ENCODE measurements at regions not wholly inside any gene's neighbourhood (a gene's known extent, or its start where the extent isn't known, plus 50 kb on each side); places are given as distances from the start of the nearest gene placed in this dataset.

DNA sequence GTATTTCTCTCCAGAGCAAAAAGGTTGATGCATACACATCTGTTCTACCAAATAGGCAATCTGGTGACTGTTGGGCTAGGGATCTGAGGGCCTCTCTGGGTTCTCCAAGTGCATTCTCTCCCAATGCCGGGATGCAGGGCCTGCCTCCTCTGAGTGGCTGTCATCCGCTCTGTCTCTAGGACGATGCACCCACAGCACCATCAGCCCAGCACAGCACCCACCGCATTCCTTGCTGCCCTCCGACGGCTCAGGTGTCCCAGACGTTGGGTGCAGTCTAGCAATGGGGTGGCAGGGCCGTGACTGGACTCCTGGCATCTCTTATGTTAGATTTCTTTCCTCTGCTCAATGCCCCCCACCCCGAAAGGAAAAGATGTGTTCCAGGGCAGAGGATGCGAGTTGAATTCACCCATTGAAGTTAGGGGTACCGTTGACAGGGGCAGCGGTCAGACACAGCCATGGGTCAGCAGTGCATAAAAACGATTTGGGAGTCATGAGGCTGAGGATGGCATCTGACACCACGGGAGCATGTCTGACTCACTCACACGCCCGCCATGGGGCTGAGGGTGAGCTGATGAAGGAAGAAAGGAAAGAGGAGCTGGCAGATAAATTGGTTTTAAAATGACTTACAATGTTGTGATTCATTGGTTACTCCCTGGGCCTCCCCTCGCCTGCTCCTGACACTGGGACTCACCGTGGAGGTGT lies 93.2 kb upstream of the C14orf180 start:
- Histone ChIP-seq H3K9me3 (peaks cover 0 to 12% (median 5%) of the 10 kb centered on the region in 3 donors), H3K27ac (no peak overlapping the region), H3K4me3 (no peak overlapping the region), H3K27me3 (peaks cover 0 to 11% of the 10 kb centered on the region in 2 donors), H3K4me1 (no peaks in the 10 kb centered on the region), H3K36me3 (no peaks in the 10 kb centered on the region)
- TF ChIP-seq, protein P1, sequence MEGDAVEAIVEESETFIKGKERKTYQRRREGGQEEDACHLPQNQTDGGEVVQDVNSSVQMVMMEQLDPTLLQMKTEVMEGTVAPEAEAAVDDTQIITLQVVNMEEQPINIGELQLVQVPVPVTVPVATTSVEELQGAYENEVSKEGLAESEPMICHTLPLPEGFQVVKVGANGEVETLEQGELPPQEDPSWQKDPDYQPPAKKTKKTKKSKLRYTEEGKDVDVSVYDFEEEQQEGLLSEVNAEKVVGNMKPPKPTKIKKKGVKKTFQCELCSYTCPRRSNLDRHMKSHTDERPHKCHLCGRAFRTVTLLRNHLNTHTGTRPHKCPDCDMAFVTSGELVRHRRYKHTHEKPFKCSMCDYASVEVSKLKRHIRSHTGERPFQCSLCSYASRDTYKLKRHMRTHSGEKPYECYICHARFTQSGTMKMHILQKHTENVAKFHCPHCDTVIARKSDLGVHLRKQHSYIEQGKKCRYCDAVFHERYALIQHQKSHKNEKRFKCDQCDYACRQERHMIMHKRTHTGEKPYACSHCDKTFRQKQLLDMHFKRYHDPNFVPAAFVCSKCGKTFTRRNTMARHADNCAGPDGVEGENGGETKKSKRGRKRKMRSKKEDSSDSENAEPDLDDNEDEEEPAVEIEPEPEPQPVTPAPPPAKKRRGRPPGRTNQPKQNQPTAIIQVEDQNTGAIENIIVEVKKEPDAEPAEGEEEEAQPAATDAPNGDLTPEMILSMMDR (IDR thresholded peaks at IDR 0.05), result no peak
- intact Hi-C loops (cut with DNase I; ENCODE audit: low total_unique reads), result no loop called here
- DNase-seq, result no peak

DNA sequence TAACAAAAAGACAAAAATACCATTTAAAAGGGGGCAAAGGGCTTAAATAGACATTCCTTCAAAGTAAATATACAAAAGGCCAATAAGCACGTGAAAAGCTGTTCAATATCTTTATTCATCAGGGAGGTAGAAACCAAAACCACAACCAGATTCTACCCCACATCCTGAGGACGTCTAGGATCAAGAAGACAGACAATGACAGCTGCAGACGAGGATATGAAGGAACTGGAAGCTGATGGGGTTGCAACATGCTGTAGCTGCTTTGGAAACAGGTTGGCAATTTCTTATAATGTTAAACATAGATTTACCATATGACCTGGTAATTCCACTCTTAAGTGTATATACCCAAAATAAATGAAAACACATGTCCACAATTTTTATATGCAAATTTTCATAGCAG lies 85.1 kb upstream of the C14orf180 start:
- TF ChIP-seq, protein P1 (IDR thresholded peaks at IDR 0.05), result no peak
- H3K4me3 ChIP-seq, result no peak overlapping the region
- H3K4me1 ChIP-seq, result no peaks in the 10 kb centered on the region
- H3K9me3 ChIP-seq, result peaks cover 0 to 9% (median 8%) of the 10 kb centered on the region in 3 donors
- no peak for DNase-seq
- H3K36me3 ChIP-seq, result no peaks in the 10 kb centered on the region
- H3K27me3 ChIP-seq, result peaks cover 0 to 2% of the 10 kb centered on the region in 2 donors
- intact Hi-C loops (cut with DNase I; ENCODE audit: low total_unique reads), result no loop called here
- H3K27ac ChIP-seq, result no peak overlapping the region

DNA sequence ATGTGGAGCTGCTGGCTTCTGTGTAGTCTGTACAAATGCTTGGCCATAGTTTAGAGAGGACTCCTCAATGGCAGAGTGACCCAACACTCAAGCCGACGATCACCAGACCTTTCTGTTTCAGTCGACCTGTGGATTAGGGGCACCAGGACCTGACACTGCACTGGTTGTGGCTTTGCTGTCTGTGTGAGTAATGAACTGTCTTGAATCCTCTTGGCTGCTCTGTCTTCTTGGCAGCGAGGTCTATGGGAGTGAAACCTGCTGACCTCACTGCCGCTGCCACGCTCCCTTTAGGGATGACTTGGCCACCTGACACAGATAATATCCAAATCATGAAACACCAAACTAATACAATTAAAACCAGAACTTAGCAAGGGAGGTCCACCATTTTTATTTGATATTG lies 83.5 kb upstream of the C14orf180 start:
- no peak overlapping the region for H3K27ac ChIP-seq
- no peaks in the 10 kb centered on the region for H3K4me1 ChIP-seq
- no peaks in the 10 kb centered on the region for H3K36me3 ChIP-seq
- peaks cover 0 to 5% of the 10 kb centered on the region in 2 donors for H3K27me3 ChIP-seq
- H3K4me3 ChIP-seq, result no peak overlapping the region
- peaks cover 0 to 14% (median 13%) of the 10 kb centered on the region in 3 donors for H3K9me3 ChIP-seq
- intact Hi-C loops (cut with DNase I; ENCODE audit: low total_unique reads), result no loop called here
- no peak for DNase-seq
- TF ChIP-seq, protein P1 (IDR thresholded peaks at IDR 0.05), result no peak

DNA sequence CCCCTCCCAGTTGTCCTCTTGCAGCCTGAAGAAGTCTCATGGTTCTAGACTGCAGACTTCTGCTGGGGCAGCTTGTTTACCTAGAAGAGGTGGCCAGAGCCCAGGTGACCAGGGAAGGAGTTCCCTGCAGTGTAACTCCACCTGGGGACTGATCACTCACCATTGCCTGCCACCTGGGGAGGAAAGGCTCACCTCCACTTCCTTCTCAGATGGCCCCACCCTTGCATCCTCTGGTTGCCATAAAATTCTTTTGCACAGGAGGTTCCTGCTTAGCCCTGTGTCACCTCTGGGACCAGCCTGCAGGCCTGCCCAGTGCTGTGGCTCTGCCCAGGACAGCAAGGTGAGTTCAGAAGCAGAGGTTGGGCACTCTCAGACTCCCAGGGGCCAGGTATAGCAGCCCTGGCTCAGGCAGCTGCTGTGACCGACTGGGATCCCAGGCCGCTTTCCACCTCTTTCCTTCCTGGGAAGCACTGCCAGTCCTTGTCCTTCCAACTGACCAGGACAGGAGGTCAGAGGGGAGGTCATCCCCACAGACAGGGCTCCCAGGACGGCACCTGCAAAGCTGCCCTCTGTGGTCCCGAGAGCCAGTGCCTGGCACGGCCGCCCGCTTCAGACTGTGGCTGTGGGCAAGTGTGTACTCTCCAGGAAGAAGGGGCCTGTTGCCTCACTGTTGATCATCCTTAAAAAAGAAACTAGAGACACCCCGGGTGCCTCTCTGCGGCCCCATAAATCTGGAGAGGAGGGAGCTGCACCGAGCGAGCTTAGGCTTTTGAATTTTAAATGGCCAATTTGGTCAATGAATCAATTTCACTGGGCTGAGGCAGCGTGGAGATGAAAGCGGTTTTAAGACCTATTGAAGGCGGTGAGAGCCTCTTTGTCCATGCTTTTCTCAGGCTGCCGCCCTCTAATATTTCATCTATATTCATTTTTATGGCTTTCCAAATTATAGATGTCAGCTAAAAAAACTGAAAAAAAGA lies 79.5 kb upstream of the C14orf180 start:
- Histone ChIP-seq H3K4me3 (no peak overlapping the region), H3K27ac (no peak overlapping the region), H3K4me1 (no peaks in the 10 kb centered on the region), H3K27me3 (peaks cover 0 to 15% of the 10 kb centered on the region in 2 donors), H3K36me3 (no peaks in the 10 kb centered on the region), H3K9me3 (peaks cover 0 to 32% (median 30%) of the 10 kb centered on the region in 3 donors)
- DNase-seq, result peak in 1 of 2 donors; percentile 38
- intact Hi-C loops (cut with DNase I; ENCODE audit: low total_unique reads), result no loop called here
- TF ChIP-seq, protein P1 (IDR thresholded peaks at IDR 0.05), result no peak

DNA sequence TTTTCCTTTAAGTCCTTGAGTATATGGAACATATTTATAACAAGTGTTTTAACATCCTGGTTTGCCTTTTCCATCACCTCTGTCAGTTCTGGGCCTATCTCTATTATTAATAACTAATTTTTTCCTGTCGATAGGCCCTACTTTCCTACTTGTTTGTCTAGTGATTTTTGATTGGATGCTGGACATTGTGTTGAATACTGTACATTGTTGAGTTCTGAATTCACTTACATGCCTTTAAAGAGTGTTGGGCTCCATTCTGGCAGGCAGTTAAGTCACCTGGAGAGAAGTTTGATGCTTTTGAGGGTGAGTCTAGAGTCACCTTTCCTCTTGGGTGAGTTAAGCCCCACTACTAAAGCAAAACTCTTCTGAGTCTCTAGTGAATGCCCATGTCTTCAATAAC lies 77.5 kb upstream of the C14orf180 start:
- peaks cover 0 to 35% of the 10 kb centered on the region in 2 donors for H3K27me3 ChIP-seq
- peaks cover 0 to 25% (median 24%) of the 10 kb centered on the region in 3 donors for H3K9me3 ChIP-seq
- no peaks in the 10 kb centered on the region for H3K36me3 ChIP-seq
- no peak overlapping the region for H3K4me3 ChIP-seq
- intact Hi-C loops (cut with DNase I; ENCODE audit: low total_unique reads), result no loop called here
- TF ChIP-seq, protein P1 (IDR thresholded peaks at IDR 0.05), result no peak
- no peaks in the 10 kb centered on the region for H3K4me1 ChIP-seq
- no peak for DNase-seq
- H3K27ac ChIP-seq, result no peak overlapping the region

Data from tibial artery (tissue), 4 donors.